IMR-90 (cell line): ENCODE measurements at regions not wholly inside any gene's neighbourhood (a gene's known extent, or its start where the extent isn't known, plus 50 kb on each side); places are given as distances from the start of the nearest gene placed in this dataset.

Experiments used
- MAZ ChIP-seq: IDR thresholded peaks from 2 replicates; pipeline ENCODE4 v1.6.1; 2012; ENCODE audit warnings: low read depth, mild to moderate bottlenecking, low read length, improper control_type of control experiment, moderate library complexity, borderline replicate concordance
- NFE2L2 ChIP-seq: fragments of 150-350 bp; IDR thresholded peaks from 2 replicates; pipeline ENCODE4 v1.6.1; 2016; ENCODE audit warnings: low read depth, mild to moderate bottlenecking, low read length
- POLR2A ChIP-seq: IDR thresholded peaks from 2 replicates; pipeline ENCODE4 v1.6.1; 2012; ENCODE audit warnings: mild to moderate bottlenecking, low read depth, low read length
- RAD21 ChIP-seq: IDR thresholded peaks from 2 replicates; pipeline ENCODE4 v1.6.1; 2012; ENCODE audit warnings: low read length, improper control_type of control experiment
- RFX5 ChIP-seq: IDR thresholded peaks from 2 replicates; pipeline ENCODE4 v1.8.0; 2012; ENCODE audit warnings: low read depth, mild to moderate bottlenecking, low read length, moderate library complexity
- TF ChIP-seq, protein P1 (sequence below): conservative IDR thresholded peaks from 2 replicates; pipeline ENCODE4 v1.5.1; 2012; ENCODE audit warnings: mild to moderate bottlenecking, low read depth, low read length, improper control_type of control experiment

DNA sequence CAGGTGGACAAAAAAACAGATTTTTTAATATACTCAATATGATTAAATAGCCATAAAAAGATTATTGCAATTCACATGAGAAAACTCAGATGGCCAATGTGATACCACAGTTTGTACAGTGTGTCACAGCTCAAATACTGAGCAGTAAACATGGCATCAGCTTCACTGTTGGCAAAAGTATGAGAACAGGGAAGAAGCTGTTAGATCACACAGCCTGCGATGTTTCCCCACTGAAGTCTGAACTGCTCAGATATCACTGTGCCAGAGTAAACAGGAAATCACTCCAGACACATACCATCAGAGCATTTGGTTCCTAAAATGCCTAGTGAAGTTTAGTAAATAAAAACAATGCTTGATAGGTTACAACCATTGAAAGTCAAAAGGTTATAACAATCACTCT is 347.8 kb downstream of the ETV1 start:
- TF ChIP-seq, protein P1, sequence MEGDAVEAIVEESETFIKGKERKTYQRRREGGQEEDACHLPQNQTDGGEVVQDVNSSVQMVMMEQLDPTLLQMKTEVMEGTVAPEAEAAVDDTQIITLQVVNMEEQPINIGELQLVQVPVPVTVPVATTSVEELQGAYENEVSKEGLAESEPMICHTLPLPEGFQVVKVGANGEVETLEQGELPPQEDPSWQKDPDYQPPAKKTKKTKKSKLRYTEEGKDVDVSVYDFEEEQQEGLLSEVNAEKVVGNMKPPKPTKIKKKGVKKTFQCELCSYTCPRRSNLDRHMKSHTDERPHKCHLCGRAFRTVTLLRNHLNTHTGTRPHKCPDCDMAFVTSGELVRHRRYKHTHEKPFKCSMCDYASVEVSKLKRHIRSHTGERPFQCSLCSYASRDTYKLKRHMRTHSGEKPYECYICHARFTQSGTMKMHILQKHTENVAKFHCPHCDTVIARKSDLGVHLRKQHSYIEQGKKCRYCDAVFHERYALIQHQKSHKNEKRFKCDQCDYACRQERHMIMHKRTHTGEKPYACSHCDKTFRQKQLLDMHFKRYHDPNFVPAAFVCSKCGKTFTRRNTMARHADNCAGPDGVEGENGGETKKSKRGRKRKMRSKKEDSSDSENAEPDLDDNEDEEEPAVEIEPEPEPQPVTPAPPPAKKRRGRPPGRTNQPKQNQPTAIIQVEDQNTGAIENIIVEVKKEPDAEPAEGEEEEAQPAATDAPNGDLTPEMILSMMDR: no peak
- TF ChIP-seq MAZ: no peak
- no peak for TF ChIP-seq RAD21
- TF ChIP-seq POLR2A: no peak
- no peak for TF ChIP-seq NFE2L2
- no peak for TF ChIP-seq RFX5
